ENCODE measurements at regions not wholly inside any gene's neighbourhood (a gene's known extent, or its start where the extent isn't known, plus 50 kb on each side); places are given as distances from the start of the nearest gene placed in this dataset.

DNA sequence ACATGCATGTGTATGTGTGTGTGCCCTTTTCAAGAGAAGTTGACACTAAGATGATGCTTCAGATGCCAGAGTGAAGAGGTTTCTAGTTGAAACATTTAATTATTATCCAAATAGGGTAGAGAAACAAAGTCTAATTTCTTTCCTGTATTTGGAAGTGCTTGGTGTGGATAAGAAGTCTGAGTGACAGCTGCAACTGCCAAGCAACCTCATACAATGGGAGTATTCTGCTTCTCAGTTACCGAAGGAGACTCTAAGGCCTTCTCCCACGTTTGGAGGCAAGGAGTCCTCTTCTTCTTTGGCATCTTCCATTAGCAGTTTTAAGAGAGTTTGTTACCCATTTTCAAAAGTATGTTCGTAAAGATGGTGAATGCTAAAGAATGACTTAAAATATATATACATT, 82.4 kb downstream of the HDGFL1 start:
- no peak overlapping the region for H3K4me3 ChIP-seq (ENCODE audit: low read length)
- 83% methylated on average over 3 of the region's 3 CpGs for WGBS
- no peaks in the 10 kb centered on the region for H3K27me3 ChIP-seq (ENCODE audit: control insufficient read depth, insufficient read depth)
- H3K4me1 ChIP-seq (ENCODE audit: control insufficient read depth, insufficient read depth, low read length): no peaks in the 10 kb centered on the region
- intact Hi-C loops (cut with DNase I): no loop called here
- no peak for DNase-seq
- H3K9me3 ChIP-seq (ENCODE audit: control insufficient read depth, low read length): no peaks in the 10 kb centered on the region
- ATAC-seq: no peak
- H3K27ac ChIP-seq (ENCODE audit: low read length): no peak overlapping the region

DNA sequence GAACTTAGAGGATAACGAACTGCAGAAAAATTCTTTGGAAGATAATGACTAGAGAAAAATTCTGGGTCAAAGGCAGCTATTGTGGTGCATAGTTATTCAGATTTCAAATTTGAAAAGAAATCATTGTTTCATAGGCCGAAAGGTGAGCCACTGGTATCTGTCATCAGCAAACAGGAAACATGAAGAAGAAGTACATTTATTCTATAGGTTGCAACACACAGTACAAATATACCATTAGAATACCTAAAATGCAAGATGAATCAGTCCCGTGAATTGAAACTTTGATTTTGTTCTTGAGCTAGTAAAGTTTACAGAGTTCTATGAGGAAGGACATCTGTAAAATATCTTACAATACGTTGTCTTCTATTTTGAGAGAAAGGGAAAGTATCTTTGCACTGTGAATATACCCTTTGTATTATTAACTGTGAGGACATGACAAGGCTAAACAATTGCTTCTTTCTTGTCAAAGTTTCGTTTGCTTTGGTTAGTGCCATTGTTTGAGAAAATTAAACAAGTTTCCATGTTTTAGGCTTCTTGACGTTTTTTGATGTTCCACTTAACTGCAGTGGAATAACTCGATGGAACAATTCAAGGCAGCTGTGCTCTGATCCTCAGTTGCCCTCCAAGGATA, 84.7 kb downstream of the HDGFL1 start:
- H3K4me3 ChIP-seq (ENCODE audit: low read length): no peak overlapping the region
- H3K9me3 ChIP-seq (ENCODE audit: control insufficient read depth, low read length): no peaks in the 10 kb centered on the region
- intact Hi-C loops (cut with DNase I): no loop called here
- DNase-seq (no peak), ATAC-seq (no peak)
- no peaks in the 10 kb centered on the region for H3K27me3 ChIP-seq (ENCODE audit: control insufficient read depth, insufficient read depth)
- no peak overlapping the region for H3K27ac ChIP-seq (ENCODE audit: low read length)
- WGBS: 54% methylated on average over 7 of the region's 7 CpGs
- H3K4me1 ChIP-seq (ENCODE audit: control insufficient read depth, insufficient read depth, low read length): no peaks in the 10 kb centered on the region

DNA sequence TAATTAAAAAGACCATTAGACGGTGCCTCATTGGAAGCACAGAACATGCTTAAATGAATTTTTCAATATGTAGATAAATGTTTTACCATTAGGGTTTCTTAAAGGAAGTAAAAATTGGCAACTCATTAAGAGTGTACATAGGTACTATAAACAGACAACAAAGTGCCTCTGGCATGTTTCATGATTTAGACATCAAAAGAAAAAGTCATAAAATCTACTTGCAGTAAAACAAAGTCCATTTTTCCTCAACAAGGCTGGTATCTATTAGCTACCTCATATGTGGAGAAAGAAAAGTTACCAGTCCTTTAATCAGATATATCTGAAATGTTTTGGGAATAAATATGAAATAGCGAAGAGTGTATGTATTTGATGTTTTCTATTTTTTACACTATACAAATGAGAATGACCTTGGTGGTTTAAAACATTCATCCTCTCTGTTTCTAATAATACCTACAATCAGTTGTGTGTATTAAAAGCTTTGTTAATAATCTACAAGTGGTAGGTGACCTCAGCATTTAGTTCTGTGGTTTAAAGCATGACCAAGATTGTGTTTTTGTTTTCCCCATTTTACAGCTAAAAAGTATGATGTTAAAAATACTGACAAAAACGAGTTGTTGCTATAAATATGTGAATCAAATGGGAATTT, 87.5 kb downstream of the HDGFL1 start:
- 67% methylated on average over 3 of the region's 3 CpGs for WGBS
- Histone ChIP-seq H3K27me3 (ENCODE audit: control insufficient read depth, insufficient read depth) (no peaks in the 10 kb centered on the region), H3K27ac (ENCODE audit: low read length) (no peak overlapping the region), H3K4me3 (ENCODE audit: low read length) (no peak overlapping the region), H3K9me3 (ENCODE audit: control insufficient read depth, low read length) (no peaks in the 10 kb centered on the region), H3K4me1 (ENCODE audit: control insufficient read depth, insufficient read depth, low read length) (no peaks in the 10 kb centered on the region)
- DNase-seq (no peak), ATAC-seq (no peak)
- intact Hi-C loops (cut with DNase I): no loop called here

DNA sequence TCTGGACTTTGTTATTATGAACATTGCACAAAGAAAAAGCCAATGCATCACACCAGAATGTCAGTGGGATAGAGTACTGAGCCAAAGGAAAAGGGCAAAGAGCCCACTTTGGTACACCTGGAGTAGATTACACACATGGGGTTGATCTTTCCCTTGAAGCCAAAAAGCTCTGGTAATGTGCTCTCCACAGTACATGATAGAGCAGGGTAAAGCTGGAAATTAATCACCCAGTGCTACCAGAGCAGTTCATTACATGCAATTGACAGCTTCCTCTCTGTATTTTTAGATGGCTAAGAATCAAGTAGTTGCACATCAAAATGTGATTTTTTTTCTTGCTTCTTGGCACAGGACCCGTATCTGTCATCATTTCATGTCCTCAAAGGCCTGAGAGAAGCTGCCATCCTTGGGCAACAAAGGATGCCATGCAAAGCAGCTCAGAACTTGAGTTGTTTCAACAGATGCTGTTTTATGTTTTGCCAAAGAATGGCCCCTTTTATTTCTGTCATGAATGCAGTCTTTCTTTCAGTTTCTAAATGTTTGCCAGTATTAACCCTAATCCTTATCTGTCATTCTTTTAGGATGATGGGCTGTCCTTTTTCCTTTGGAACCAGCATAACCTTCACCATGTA, 88.1 kb downstream of the HDGFL1 start:
- no peak overlapping the region for H3K27ac ChIP-seq (ENCODE audit: low read length)
- WGBS: 58% methylated on average over 1 of the region's 1 CpG
- H3K4me1 ChIP-seq (ENCODE audit: control insufficient read depth, insufficient read depth, low read length): no peaks in the 10 kb centered on the region
- H3K27me3 ChIP-seq (ENCODE audit: control insufficient read depth, insufficient read depth): no peaks in the 10 kb centered on the region
- H3K4me3 ChIP-seq (ENCODE audit: low read length): no peak overlapping the region
- ATAC-seq (no peak), DNase-seq (no peak)
- H3K9me3 ChIP-seq (ENCODE audit: control insufficient read depth, low read length): no peaks in the 10 kb centered on the region
- intact Hi-C loops (cut with DNase I): no loop called here

DNA sequence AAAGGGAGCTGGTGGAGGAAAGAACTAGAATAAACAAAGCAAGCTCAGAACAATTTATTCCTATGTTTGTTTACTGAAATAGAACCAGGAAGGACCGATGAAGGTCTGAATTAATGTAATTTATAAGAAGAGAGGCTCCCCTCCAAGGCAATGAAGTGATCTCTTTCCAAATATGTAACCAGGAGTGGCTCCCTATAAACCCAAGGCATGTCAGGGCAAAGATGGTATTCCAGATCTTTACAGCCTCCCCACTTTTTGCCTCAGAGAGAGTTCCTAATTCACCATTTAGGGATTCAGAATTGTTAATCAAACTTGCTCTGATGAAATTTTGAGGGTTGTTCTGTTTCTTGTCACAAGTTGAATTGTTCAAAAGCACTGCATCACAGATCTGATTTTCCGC, 88.8 kb downstream of the HDGFL1 start:
- Histone ChIP-seq H3K27ac (ENCODE audit: low read length) (no peak overlapping the region), H3K27me3 (ENCODE audit: control insufficient read depth, insufficient read depth) (no peaks in the 10 kb centered on the region), H3K4me1 (ENCODE audit: control insufficient read depth, insufficient read depth, low read length) (no peaks in the 10 kb centered on the region), H3K4me3 (ENCODE audit: low read length) (no peak overlapping the region), H3K9me3 (ENCODE audit: control insufficient read depth, low read length) (no peaks in the 10 kb centered on the region)
- intact Hi-C loops (cut with DNase I): no loop called here
- WGBS: 85% methylated on average over 2 of the region's 2 CpGs
- DNase-seq: no peak
- ATAC-seq: no peak

DNA sequence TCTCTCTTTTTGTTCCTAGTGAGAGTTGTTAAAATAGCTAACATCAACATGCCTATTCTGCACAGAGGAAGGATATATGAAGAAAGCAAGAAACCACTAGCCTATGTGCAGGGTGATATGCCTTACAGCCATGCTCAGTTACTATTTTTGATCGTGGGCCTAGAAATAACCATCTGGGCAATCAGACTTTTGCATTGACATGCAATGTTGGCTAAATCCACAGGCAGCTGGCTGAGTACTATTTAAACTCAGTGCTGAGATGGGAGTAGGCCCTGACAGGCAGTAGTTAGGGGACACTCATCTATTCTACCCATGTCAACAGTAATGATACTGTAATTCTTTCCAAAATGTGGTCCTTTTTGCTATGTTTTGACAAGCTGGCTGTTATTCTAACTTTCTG, 89.6 kb downstream of the HDGFL1 start:
- no peaks in the 10 kb centered on the region for H3K27me3 ChIP-seq (ENCODE audit: control insufficient read depth, insufficient read depth)
- no peaks in the 10 kb centered on the region for H3K4me1 ChIP-seq (ENCODE audit: control insufficient read depth, insufficient read depth, low read length)
- no peaks in the 10 kb centered on the region for H3K9me3 ChIP-seq (ENCODE audit: control insufficient read depth, low read length)
- ATAC-seq (no peak), DNase-seq (no peak)
- no peak overlapping the region for H3K4me3 ChIP-seq (ENCODE audit: low read length)
- intact Hi-C loops (cut with DNase I): no loop called here
- H3K27ac ChIP-seq (ENCODE audit: low read length): no peak overlapping the region
- WGBS: 42% methylated on average over 1 of the region's 1 CpG

DNA sequence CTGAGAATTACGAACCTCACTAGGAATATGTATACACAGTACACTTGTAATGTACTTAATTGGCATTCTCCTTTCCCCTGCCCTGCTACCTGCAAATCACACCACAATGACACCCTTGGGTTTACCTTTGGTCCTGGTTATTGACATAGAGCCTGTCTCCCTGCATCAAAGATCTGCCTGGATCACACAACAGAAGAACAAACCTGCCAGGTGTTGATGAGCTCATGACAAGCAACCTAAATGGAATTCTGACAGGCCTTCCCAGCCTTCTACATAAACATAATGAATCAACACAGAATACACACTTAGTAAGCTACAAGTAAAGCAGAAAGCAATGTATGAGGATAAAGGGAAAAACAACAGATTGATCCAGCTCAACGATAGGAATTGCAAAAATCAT, 95.6 kb downstream of the HDGFL1 start:
- no peaks in the 10 kb centered on the region for H3K9me3 ChIP-seq (ENCODE audit: control insufficient read depth, low read length)
- H3K27ac ChIP-seq (ENCODE audit: low read length): no peak overlapping the region
- H3K27me3 ChIP-seq (ENCODE audit: control insufficient read depth, insufficient read depth): no peaks in the 10 kb centered on the region
- ATAC-seq (no peak), DNase-seq (no peak)
- H3K4me3 ChIP-seq (ENCODE audit: low read length): no peak overlapping the region
- WGBS: 96% methylated on average over 2 of the region's 2 CpGs
- intact Hi-C loops (cut with DNase I): no loop called here
- H3K4me1 ChIP-seq (ENCODE audit: control insufficient read depth, insufficient read depth, low read length): peaks cover 2% of the 10 kb centered on the region

DNA sequence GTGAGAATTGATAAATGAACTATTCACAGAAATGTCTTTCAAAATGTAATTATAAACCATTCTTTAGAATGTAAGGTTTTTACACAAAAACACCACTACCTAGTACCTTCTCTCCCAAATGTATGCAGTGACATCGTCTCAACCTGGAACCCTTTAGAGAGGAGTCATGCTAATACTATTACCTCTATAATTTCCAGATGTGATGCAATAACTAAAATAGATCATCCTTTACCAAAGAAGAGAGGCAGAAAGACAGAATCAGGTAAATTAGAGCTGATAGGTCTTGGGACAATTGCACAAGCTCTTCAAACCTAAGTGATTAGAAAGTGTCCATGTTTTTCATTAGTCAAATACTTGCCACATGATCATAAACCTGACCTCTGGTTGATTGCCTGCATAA, 96.7 kb downstream of the HDGFL1 start:
- intact Hi-C loops (cut with DNase I): no loop called here
- Histone ChIP-seq H3K27me3 (ENCODE audit: control insufficient read depth, insufficient read depth) (no peaks in the 10 kb centered on the region), H3K27ac (ENCODE audit: low read length) (no peak overlapping the region), H3K4me3 (ENCODE audit: low read length) (no peak overlapping the region), H3K9me3 (ENCODE audit: control insufficient read depth, low read length) (no peaks in the 10 kb centered on the region), H3K4me1 (ENCODE audit: control insufficient read depth, insufficient read depth, low read length) (peaks cover 2% of the 10 kb centered on the region)
- 99% methylated on average over 1 of the region's 1 CpG for WGBS
- no peak for ATAC-seq
- no peak for DNase-seq

DNA sequence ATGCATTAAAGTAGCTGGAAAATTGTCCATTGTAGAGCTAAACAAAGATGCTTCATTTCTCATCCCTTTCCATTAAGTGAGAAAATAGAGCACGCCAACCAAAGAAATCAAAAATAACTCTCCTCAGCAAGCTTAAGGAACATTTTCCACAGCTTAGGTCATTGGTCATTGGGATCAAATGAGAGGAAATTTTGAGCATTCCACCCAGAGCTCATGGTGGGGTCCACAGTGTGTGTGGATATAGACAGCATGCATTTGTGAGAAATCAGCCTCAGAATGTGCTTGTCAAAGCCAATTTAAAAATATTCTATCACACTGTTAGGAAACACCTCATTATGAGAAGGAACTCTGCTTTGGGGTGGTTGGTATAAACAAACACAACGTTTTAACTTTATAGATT, 97.2 kb downstream of the HDGFL1 start:
- H3K27ac ChIP-seq (ENCODE audit: low read length): no peak overlapping the region
- H3K27me3 ChIP-seq (ENCODE audit: control insufficient read depth, insufficient read depth): no peaks in the 10 kb centered on the region
- 59% methylated on average over 2 of the region's 2 CpGs for WGBS
- DNase-seq (no peak), ATAC-seq (no peak)
- H3K4me1 ChIP-seq (ENCODE audit: control insufficient read depth, insufficient read depth, low read length): peaks cover 2% of the 10 kb centered on the region
- no peaks in the 10 kb centered on the region for H3K9me3 ChIP-seq (ENCODE audit: control insufficient read depth, low read length)
- H3K4me3 ChIP-seq (ENCODE audit: low read length): no peak overlapping the region
- intact Hi-C loops (cut with DNase I): no loop called here

DNA sequence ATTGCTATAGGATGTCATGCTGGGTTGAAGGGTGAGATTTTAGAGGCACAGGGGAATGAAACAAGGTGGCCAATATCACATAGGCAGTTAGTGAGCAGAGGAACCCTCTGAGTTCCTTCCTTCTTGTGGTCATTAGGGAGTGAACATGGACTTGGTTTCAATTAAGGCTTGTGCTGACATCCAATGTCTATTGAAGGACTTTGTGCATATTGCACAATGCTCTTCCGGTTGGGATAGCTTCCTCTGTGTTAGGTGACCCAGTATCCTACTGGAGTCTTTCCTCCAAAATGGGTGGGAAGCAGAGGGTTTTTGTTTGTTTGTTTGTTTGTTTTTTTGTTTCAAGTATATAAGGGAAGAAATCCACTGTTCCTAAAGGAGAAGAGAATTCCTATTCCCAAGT, 98.5 kb downstream of the HDGFL1 start:
- ATAC-seq (peak; percentile 38 to 46), DNase-seq (no peak)
- Histone ChIP-seq H3K9me3 (ENCODE audit: control insufficient read depth, low read length) (no peaks in the 10 kb centered on the region), H3K27ac (ENCODE audit: low read length) (no peak overlapping the region), H3K27me3 (ENCODE audit: control insufficient read depth, insufficient read depth) (no peaks in the 10 kb centered on the region), H3K4me3 (ENCODE audit: low read length) (no peak overlapping the region), H3K4me1 (ENCODE audit: control insufficient read depth, insufficient read depth, low read length) (peaks cover 2% of the 10 kb centered on the region)
- intact Hi-C loops (cut with DNase I): no loop called here
- WGBS: 24% methylated on average over 1 of the region's 1 CpG

DNA sequence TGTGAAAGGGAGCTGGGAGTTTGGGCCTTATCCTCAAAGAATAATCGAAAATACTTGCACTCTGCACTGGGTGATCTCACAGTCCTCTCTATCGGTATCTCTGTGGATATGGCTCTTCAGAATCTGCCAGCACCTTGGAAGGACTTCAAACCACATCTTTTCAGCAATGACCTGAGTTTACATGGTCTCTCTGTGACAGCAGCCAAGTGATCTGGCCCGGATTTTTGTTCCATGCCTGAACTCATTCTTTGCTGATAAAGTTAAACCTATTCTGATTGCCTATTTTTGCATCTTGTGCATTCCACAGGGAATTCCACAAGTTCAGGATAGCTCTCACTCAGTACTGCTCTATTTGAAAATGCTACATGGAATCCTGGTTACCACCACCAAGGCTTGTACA, 98.9 kb downstream of the HDGFL1 start:
- Histone ChIP-seq H3K4me1 (ENCODE audit: control insufficient read depth, insufficient read depth, low read length) (peaks cover 2% of the 10 kb centered on the region), H3K27me3 (ENCODE audit: control insufficient read depth, insufficient read depth) (no peaks in the 10 kb centered on the region), H3K9me3 (ENCODE audit: control insufficient read depth, low read length) (no peaks in the 10 kb centered on the region), H3K27ac (ENCODE audit: low read length) (no peak overlapping the region), H3K4me3 (ENCODE audit: low read length) (no peak overlapping the region)
- peak in 2 of 3 donors; percentile 47 to 56 for DNase-seq
- peak; percentile 74 to 93 for ATAC-seq
- intact Hi-C loops (cut with DNase I): no loop called here
- WGBS: 20% methylated on average over 3 of the region's 3 CpGs

Data from right cardiac atrium (tissue), 5 donors.